NCI-H2227 (cell line): ENCODE measurements at regions not wholly inside any gene's neighbourhood (a gene's known extent, or its start where the extent isn't known, plus 50 kb on each side); places are given as distances from the start of the nearest gene placed in this dataset.

Experiments
- DNase-seq: peaks from one replicate; lab custom pipeline; 2025; ENCODE audit not compliant: unreplicated experiment; lab: John Stamatoyannopoulos, UW

GRCh38 chr3:127133971-127134370 is 59.0 kb upstream of the PRR23E start:
- DNase-seq, result no peak

GRCh38 chr3:127134466-127134865 is 58.5 kb upstream of the PRR23E start:
- no peak for DNase-seq

GRCh38 chr3:127134887-127135240 is 58.1 kb upstream of the PRR23E start:
- DNase-seq, result no peak

- peak; percentile 18 for DNase-seq
These were observed 57.5 kb upstream of the PRR23E start for GRCh38 chr3:127135241-127136023.

- no peak for DNase-seq
These were observed 56.8 kb upstream of the PRR23E start for GRCh38 chr3:127136024-127136600.

GRCh38 chr3:127136706-127137105 is 56.2 kb upstream of the PRR23E start:
- DNase-seq, result no peak

- no peak for DNase-seq
These were observed 55.8 kb upstream of the PRR23E start for GRCh38 chr3:127137113-127137512.

GRCh38 chr3:127137757-127138536 is 55.0 kb upstream of the PRR23E start:
- no peak for DNase-seq

GRCh38 chr3:127139601-127140500 is 53.1 kb upstream of the PRR23E start:
- DNase-seq, result no peak

- DNase-seq, result no peak
These were observed 52.1 kb upstream of the PRR23E start for GRCh38 chr3:127140501-127141460.

GRCh38 chr3:127141921-127142730 is 50.8 kb upstream of the PRR23E start:
- DNase-seq, result no peak
